ENCODE measurements at regions not wholly inside any gene's neighbourhood (a gene's known extent, or its start where the extent isn't known, plus 50 kb on each side); places are given as distances from the start of the nearest gene placed in this dataset.

GRCh38 chr6:30396833-30397479 is 52.0 kb downstream of the RPP21 start:
- H3K9me3 Mint-ChIP-seq = no peaks in the 10 kb centered on the region
- no peak overlapping the region for H3K27ac Mint-ChIP-seq
- DNase-seq = peak; percentile 82 to 85 (median 83)
- ATAC-seq (replicated peaks) = peak; percentile 99
- H3K36me3 Mint-ChIP-seq (ENCODE audit: insufficient read depth) = no peaks in the 10 kb centered on the region
- peaks cover 44 to 60% of the 10 kb centered on the region in 2 donors for H3K27me3 Mint-ChIP-seq
- no peak overlapping the region for H3K4me3 Mint-ChIP-seq
- no peaks in the 10 kb centered on the region for H3K4me1 Mint-ChIP-seq (ENCODE audit: low read depth in 2 of 2)

- ATAC-seq (replicated peaks) (no peak), DNase-seq (no peak)
- Mint-ChIP-seq H3K4me3 (no peak overlapping the region), H3K27ac (no peak overlapping the region), H3K9me3 (no peaks in the 10 kb centered on the region), H3K36me3 (ENCODE audit: insufficient read depth) (no peaks in the 10 kb centered on the region), H3K4me1 (ENCODE audit: low read depth in 2 of 2) (no peaks in the 10 kb centered on the region), H3K27me3 (peaks cover 44 to 60% of the 10 kb centered on the region in 2 donors)
These were observed 52.7 kb downstream of the RPP21 start for GRCh38 chr6:30397697-30398096.

GRCh38 chr6:30399390-30400058 is 54.6 kb downstream of the RPP21 start:
- ATAC-seq (replicated peaks) = no peak
- Mint-ChIP-seq H3K27me3 (peaks cover 36 to 63% of the 10 kb centered on the region in 2 donors), H3K27ac (no peak overlapping the region), H3K36me3 (ENCODE audit: insufficient read depth) (no peaks in the 10 kb centered on the region), H3K4me3 (no peak overlapping the region), H3K9me3 (no peaks in the 10 kb centered on the region), H3K4me1 (ENCODE audit: low read depth in 2 of 2) (no peaks in the 10 kb centered on the region)
- DNase-seq = no peak

- ATAC-seq (replicated peaks) (no peak), DNase-seq (no peak)
- H3K9me3 Mint-ChIP-seq = peaks cover 0 to 3% of the 10 kb centered on the region in 2 donors
- peaks cover 41 to 82% of the 10 kb centered on the region in 2 donors for H3K27me3 Mint-ChIP-seq
- no peaks in the 10 kb centered on the region for H3K36me3 Mint-ChIP-seq (ENCODE audit: insufficient read depth)
- H3K4me3 Mint-ChIP-seq = no peak overlapping the region
- H3K4me1 Mint-ChIP-seq (ENCODE audit: low read depth in 2 of 2) = peaks cover 5 to 6% of the 10 kb centered on the region in 2 donors
- no peak overlapping the region for H3K27ac Mint-ChIP-seq
These were observed 61.0 kb downstream of the RPP21 start for GRCh38 chr6:30405934-30406333.

GRCh38 chr6:30409184-30409583 is 64.2 kb downstream of the RPP21 start:
- H3K4me1 Mint-ChIP-seq (ENCODE audit: low read depth in 2 of 2) = peaks cover 11 to 12% of the 10 kb centered on the region in 2 donors
- no peaks in the 10 kb centered on the region for H3K36me3 Mint-ChIP-seq (ENCODE audit: insufficient read depth)
- no peak for ATAC-seq (replicated peaks)
- peaks cover 0 to 3% of the 10 kb centered on the region in 2 donors for H3K9me3 Mint-ChIP-seq
- no peak overlapping the region for H3K4me3 Mint-ChIP-seq
- peaks cover 73 to 99% of the 10 kb centered on the region in 2 donors for H3K27me3 Mint-ChIP-seq
- DNase-seq = no peak
- H3K27ac Mint-ChIP-seq = no peak overlapping the region

- peaks cover 0 to 3% of the 10 kb centered on the region in 2 donors for H3K9me3 Mint-ChIP-seq
- ATAC-seq (replicated peaks) (peak; percentile 69), DNase-seq (peak; percentile 58 to 60 (median 58))
- H3K4me1 Mint-ChIP-seq (ENCODE audit: low read depth in 2 of 2) = peaks cover 6 to 7% of the 10 kb centered on the region in 2 donors
- H3K4me3 Mint-ChIP-seq = peak overlapping the region in 1 of 2 donors; percentile 34
- peak overlapping the region in 1 of 2 donors; percentile 6 for H3K27ac Mint-ChIP-seq
- no peaks in the 10 kb centered on the region for H3K36me3 Mint-ChIP-seq (ENCODE audit: insufficient read depth)
- peaks cover 71 to 99% of the 10 kb centered on the region in 2 donors for H3K27me3 Mint-ChIP-seq
These were observed 66.7 kb downstream of the RPP21 start for GRCh38 chr6:30411515-30412207.

- peaks cover 60 to 77% of the 10 kb centered on the region in 2 donors for H3K27me3 Mint-ChIP-seq
- H3K4me3 Mint-ChIP-seq = no peak overlapping the region
- DNase-seq = no peak
These were observed 70.9 kb upstream of the HLA-E start for GRCh38 chr6:30418448-30418847.

GRCh38 chr6:30424549-30424948 is 64.8 kb upstream of the HLA-E start:
- Mint-ChIP-seq H3K4me3 (no peak overlapping the region), H3K36me3 (ENCODE audit: insufficient read depth) (no peaks in the 10 kb centered on the region), H3K27me3 (peaks cover 74 to 78% of the 10 kb centered on the region in 2 donors), H3K9me3 (no peaks in the 10 kb centered on the region), H3K4me1 (ENCODE audit: low read depth in 2 of 2) (no peaks in the 10 kb centered on the region), H3K27ac (no peak overlapping the region)
- DNase-seq (no peak), ATAC-seq (replicated peaks) (no peak)

More at GRCh38 chr6:30418448-30418847, 70.9 kb upstream of the HLA-E start:
- H3K4me1 Mint-ChIP-seq (ENCODE audit: low read depth in 2 of 2) = peaks cover 0 to 1% of the 10 kb centered on the region in 2 donors
- H3K27ac Mint-ChIP-seq = no peak overlapping the region
- H3K36me3 Mint-ChIP-seq (ENCODE audit: insufficient read depth) = no peaks in the 10 kb centered on the region
- no peak for ATAC-seq (replicated peaks)
- H3K9me3 Mint-ChIP-seq = no peaks in the 10 kb centered on the region
